DOHH2 (cell line): ENCODE measurements at regions not wholly inside any gene's neighbourhood (a gene's known extent, or its start where the extent isn't known, plus 50 kb on each side); places are given as distances from the start of the nearest gene placed in this dataset.

Experiments
- CTCF ChIP-seq: fragments of 200-600 bp; sonication (generic); IDR thresholded peaks from one replicate; pipeline ENCODE4 v1.5.1; 2014; ENCODE audit warnings: antibody characterized with exemption, mild to moderate bottlenecking, low read depth, low read length; ENCODE audit not compliant: poor library complexity, severe bottlenecking
- EZH2phosphoT487 ChIP-seq: fragments of 200-600 bp; sonication (generic); IDR thresholded peaks from 2 replicates; pipeline ENCODE4 v1.6.1; 2017; ENCODE audit warnings: borderline replicate concordance, mild to moderate bottlenecking, antibody characterized with exemption, low read length, moderate library complexity, mixed read lengths

- no peak for TF ChIP-seq CTCF
- TF ChIP-seq EZH2phosphoT487: no peak
These were observed 1013.1 kb upstream of the TMEM132C start for GRCh38 chr12:127253797-127254327.
